OCI-LY7 (cell line): ENCODE measurements at regions not wholly inside any gene's neighbourhood (a gene's known extent, or its start where the extent isn't known, plus 50 kb on each side); places are given as distances from the start of the nearest gene placed in this dataset.

Experiments used
- EZH2phosphoT487 ChIP-seq: fragments of 200-600 bp; sonication (generic); IDR thresholded peaks from 2 replicates; pipeline ENCODE4 v1.6.1; 2018; ENCODE audit warnings: low read depth, borderline replicate concordance, mild to moderate bottlenecking, mixed run types, antibody characterized with exemption, low read length, moderate library complexity, mixed read lengths
- TF ChIP-seq, protein P1 (sequence below): fragments of 200-600 bp; sonication (generic); conservative IDR thresholded peaks from 2 replicates; pipeline ENCODE4 v1.5.1; 2014; ENCODE audit warnings: mild to moderate bottlenecking, antibody characterized with exemption, low read length, moderate library complexity, mixed read lengths

DNA sequence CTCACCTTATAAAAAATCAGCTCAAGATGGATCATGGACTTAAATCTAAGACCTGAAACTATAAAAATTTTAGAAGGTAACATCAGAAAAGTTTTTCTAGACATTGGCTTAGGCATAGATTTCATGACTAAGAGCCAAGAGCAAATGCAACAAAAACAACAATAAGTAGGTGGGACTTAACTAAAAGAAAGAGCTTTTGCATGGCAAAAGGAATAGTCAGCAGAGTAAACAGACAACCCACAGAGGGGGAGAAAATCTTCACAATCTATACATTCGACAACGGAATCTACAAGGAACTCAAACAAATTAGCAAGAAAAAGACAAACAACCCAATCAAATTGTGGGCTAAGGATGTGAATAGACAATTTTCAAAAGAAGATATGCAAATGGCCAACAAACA lies 368.4 kb upstream of the KIF2B start:
- TF ChIP-seq, protein P1, sequence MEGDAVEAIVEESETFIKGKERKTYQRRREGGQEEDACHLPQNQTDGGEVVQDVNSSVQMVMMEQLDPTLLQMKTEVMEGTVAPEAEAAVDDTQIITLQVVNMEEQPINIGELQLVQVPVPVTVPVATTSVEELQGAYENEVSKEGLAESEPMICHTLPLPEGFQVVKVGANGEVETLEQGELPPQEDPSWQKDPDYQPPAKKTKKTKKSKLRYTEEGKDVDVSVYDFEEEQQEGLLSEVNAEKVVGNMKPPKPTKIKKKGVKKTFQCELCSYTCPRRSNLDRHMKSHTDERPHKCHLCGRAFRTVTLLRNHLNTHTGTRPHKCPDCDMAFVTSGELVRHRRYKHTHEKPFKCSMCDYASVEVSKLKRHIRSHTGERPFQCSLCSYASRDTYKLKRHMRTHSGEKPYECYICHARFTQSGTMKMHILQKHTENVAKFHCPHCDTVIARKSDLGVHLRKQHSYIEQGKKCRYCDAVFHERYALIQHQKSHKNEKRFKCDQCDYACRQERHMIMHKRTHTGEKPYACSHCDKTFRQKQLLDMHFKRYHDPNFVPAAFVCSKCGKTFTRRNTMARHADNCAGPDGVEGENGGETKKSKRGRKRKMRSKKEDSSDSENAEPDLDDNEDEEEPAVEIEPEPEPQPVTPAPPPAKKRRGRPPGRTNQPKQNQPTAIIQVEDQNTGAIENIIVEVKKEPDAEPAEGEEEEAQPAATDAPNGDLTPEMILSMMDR = no peak
- TF ChIP-seq EZH2phosphoT487 = no peak
